ENCODE measurements at regions not wholly inside any gene's neighbourhood (a gene's known extent, or its start where the extent isn't known, plus 50 kb on each side); places are given as distances from the start of the nearest gene placed in this dataset.

GRCh38 chr16:72501739-72502593, 330.0 kb upstream of the PMFBP1 start:
- peak; percentile 87 for DNase-seq

- DNase-seq = no peak
Observed at GRCh38 chr16:72500545-72500944, 328.6 kb upstream of the PMFBP1 start.

DNA sequence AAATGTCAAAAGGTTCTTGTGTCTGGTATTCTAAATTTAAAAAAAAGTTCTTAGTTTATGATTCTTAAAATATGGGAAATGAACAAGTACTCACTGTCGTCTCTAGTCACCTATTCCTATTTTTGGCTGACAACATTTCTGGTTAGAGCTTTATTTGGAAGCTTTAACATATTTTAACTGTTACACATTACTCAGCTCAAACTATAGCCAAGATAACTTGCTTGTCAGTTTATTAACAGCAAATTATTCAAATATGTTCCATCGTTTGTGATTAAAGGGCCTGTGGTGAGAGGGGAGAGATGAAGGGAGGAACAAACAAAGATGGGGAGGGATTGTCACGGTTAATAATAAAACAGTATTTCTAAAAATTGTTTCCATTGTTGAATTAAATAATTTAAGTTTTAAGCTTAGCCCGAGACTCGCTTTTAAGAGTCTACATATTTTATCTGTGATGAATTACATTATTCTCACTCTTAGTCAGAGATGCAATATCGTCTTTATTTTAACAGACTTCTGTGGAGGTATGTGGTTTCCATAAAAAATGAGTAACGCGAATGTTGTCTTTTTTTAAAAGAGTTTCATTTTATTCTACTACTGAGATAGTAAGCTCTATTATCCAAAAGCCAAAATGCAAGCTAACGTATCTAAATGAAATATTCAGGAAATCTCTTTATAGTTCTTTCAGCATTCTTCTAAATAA, 321.9 kb upstream of the PMFBP1 start:
- no peak for DNase-seq

- DNase-seq = no peak
Observed at GRCh38 chr16:72487283-72487682, 315.3 kb upstream of the PMFBP1 start.

- DNase-seq = no peak
Observed at GRCh38 chr16:72482695-72483094, 310.7 kb upstream of the PMFBP1 start.

DNA sequence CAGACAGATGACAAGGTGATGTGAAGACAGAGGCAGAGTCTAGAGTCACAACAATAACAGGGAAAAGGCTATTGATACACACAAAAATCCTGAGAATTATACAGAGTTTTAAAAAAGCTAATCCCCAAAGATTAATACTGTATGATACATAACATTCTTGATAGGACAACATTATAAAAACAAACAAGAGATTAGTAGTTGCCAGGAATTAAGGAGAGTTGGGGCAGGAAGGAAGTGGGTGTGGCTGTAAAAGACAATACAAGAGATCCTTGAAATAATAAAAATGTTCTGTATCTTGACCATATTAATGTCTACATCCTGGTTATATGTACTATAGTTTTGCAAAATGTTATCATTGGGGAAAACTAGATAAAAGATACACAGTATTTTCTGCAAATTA, 309.5 kb upstream of the PMFBP1 start:
- DNase-seq = peak; percentile 57

GRCh38 chr16:72480911-72481310, 309.0 kb upstream of the PMFBP1 start:
- DNase-seq = peak; percentile 13

DNA sequence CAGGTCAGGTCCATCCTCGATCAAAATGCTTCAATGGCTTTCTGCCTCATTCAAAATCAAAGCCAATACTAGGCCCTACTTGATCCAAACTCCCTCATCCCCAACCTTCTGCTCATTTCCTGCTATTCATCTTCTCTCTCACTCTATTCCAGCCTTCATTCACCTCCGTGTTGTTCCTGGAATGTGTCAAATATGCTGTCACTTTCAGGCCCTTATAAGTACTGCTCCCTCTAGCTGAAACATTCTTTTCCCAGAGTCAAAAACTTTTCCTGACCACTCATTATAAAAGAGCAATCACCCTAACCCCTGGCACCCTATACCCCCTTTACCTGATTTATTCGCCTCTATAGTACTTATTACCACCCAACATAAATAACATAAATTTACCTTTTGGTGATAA, 303.7 kb upstream of the PMFBP1 start:
- DNase-seq = no peak

DNA sequence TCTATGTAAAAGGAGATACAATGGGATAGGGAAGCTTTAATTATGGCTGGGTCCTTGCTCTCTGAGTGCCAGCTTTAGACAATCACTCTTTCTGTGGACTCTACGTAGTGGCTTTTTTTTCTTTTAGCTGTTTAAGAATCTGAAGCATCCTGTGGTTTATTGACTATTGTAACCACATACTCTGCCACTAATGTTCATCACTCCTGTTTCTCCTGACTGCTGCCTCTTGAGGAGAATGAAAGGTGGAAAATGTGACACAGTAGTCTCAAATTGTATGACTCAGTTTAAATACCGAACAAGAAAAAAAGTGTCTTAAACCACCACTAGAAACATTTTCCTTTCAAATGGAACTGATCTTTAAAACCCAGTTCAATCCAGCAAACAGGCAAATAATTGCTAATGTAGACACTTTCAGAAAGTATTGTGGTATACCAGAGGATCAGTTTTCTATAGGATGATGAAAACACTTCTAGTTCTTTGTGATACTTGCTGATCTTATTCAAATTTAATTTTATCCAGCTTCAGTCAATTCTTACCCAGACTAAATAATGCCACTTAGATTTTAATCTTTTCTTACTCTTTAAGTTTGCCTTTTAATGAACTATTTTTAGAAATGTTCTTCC, 302.7 kb upstream of the PMFBP1 start:
- peak; percentile 43 for DNase-seq

DNA sequence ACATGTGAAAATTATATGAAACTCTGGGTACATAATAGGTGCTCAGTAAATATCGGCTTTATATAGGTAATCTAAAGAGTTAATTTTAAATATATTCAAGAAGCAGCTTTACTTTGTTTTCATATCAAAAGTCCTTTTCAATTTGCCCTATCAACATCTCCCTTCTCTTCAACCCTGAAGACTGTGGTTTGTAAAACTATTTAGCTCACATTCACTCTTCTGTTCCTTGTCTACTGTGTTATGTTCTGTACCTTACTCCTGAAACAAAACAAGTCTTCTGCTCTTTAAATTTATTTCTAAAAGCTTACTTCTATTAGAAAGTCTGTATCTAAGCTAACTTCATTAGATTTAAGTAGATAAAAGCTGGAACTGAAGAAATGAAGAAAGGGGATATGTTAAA, 301.7 kb upstream of the PMFBP1 start:
- DNase-seq = no peak

- DNase-seq = no peak
Observed at GRCh38 chr16:72471317-72471924, 299.5 kb upstream of the PMFBP1 start.

DNA sequence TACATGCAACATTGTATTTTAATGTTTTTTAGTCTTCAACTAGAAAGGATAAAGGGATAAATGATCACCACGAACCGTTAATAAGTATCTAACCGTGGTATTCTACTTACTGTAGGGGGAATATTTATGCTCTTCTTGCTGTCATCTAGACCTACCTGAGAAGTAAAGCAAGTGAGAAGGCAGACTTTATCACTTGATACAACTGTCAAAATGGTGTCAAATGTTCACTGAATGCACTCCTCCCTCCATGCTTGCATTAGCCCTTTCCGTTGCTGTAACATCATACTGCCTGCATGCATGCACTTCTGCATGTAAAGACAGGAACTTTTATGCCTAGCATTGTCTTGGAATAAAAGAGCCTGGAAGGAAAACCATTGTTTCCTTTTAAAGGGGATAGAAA, 298.6 kb upstream of the PMFBP1 start:
- DNase-seq = no peak

DNA sequence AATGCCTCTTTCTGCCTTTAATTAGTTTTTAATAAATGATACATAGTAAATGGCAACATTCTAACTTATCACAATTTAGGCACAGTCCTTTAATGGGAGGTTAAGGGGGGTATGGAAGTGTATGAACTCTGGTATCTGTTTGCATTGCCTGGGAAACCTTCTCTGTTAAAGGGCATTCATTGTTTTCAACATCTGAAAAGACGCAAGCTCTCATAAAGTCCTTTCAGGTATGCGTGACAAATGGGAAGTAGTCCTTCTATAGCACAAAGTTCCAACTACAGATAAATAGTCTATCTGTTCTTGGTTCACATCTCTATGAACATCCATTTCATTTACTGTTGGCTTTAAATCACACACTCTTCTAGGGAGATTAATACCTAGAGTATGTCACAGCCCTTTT, 298.0 kb upstream of the PMFBP1 start:
- no peak for DNase-seq

GRCh38 chr16:72468582-72468981, 296.6 kb upstream of the PMFBP1 start:
- DNase-seq = peak; percentile 21

DNA sequence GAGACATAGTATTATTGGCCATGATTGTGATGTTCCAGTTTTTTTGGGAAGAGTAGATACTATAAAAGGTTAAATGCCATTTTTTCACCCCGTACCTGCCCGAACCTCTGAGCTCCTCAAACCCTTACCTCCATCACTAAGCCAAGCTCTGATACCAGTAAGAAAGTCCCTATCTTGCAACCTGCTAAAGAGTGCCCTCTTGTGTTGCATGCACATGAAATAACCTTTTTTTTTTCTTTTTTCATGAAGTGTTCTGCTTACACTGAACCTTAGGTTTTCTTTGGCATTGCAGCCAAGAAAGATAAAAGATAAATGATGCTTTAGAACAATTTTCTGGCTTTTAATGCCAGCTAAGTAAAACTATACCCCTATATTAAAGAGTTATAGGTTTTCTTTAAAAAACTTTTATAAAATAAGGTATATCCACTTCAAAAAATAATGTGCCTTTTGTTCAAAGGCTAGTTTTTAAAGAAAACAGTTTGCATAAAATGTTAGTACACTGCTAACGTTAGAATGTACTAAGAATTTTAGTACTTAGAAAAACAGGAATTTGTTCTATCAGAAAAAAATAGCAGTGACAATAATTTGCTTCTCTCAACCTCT, 295.3 kb upstream of the PMFBP1 start:
- DNase-seq = peak; percentile 76

DNA sequence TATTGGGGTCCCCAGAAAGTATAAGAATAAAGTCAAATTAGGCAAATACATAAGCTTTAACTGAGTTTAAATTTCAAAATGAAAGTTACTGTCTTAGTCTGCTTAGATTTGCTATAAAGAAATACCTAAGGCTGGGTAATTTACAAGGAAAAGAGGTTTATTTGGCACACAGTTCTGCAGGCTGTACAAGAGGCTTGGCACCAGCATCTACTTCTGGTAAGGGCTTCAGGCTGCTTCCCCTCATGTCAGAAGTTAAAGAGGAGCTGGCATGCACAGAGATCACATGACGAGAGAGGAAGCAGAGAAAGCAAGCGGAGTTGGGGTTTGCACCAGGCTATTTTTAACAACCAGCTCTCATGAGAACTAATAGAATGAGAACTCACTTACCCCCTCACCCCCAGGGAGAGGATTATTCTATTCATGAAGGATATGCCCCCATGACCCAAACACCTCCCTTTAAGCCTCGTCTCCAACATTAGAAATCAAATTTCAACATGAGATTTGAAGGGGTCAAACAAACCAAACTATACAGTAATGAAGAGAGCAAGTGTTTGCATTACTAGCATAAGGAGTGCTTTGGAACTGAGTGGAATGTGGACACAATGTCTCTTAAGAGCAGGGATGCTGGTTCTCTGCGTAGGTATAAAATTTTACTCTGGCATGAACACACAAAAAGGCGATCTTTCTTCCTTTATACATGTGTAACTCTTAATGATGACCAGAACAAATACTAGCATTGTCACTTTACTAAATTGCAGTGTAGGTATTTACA, 292.8 kb upstream of the PMFBP1 start:
- DNase-seq = no peak

GRCh38 chr16:72464052-72464451, 292.1 kb upstream of the PMFBP1 start:
- DNase-seq = no peak

GRCh38 chr16:72458035-72458434, 286.1 kb upstream of the PMFBP1 start:
- DNase-seq = no peak

- no peak for DNase-seq
Observed at GRCh38 chr16:72457243-72457940, 285.4 kb upstream of the PMFBP1 start.

DNA sequence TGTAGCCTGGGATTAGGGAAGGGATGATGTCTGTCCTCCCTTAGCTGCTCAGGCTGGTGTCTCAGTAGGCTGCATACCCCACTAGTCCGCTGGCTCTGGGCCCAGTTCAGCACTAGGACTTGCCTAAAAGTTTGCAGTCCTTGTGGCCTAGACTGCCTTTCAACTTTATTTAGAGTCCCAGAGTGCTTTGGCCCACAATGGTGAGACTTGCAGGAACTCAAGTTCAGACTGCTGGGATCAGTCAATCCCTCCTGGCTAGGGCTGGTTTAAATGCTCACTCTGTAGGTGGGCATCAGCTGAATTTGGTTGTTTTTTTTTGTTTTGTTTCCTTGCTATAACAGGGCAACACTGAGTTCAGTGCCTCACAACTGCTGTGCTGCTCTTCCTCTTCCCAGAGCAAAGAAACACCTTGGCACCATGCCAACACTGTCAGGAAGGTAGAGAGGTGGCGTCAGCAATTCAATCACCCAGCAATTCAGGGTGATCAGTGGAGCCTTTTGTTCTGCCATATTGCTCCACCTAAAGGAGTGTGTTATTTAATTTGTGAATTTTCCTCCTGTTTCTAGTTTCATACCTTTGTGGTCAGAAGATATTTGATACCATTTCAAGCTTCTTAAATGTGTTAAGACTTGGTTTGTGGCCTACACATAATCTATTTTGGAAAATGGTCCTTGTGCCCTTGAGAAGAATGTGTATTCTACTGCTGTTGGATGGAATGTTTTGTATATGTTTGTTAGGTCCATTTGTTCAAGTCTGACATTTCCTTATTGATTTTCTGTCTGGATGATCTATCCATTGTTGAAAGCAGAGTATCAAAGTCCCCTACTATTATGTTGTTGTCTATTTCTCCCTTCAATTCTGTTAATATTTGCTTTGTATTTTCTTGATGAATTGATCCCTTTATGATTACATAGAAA, 284.0 kb upstream of the PMFBP1 start:
- peak; percentile 72 for DNase-seq
